SKM-1 treated with dmso at 0.1 percent for 144 hours (cell line): ENCODE measurements at regions not wholly inside any gene's neighbourhood (a gene's known extent, or its start where the extent isn't known, plus 50 kb on each side); places are given as distances from the start of the nearest gene placed in this dataset.

ENCODE experiments used
- DNase-seq: peaks from one replicate; lab custom pipeline; 2025; ENCODE audit not compliant: unreplicated experiment; lab: John Stamatoyannopoulos, UW

DNA sequence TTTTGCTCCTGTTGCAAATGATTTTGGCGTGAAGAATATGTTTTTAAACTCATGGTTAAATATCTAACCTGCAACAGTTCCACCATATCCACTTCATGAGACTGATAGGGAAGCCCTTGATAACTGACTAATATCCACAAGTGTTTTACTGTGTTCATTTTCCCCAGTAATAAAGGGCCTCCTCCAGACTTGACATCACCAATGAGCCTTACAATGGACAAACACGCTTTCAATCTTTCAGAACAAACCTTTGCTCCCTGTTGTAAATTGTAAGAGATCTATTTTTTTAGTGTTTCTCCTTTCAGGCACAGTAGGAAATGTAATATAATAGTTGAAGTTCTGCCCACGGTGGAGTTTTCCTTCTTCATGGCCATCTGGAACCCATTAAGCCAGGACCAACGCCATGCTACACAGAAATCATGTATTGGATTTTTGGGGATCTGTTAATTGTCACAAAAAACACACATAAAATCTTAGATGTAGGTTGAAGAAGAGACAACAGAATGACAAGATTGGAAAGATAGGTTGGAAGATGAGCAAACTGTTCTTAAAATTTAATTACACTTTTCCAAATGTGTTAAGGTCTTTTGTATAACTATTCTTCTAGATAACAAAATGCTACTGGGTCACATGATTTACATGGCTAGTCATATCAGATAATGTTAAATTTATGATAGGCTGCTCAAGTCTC lies 1030.1 kb downstream of the FSTL5 start:
- no peak for DNase-seq

DNA sequence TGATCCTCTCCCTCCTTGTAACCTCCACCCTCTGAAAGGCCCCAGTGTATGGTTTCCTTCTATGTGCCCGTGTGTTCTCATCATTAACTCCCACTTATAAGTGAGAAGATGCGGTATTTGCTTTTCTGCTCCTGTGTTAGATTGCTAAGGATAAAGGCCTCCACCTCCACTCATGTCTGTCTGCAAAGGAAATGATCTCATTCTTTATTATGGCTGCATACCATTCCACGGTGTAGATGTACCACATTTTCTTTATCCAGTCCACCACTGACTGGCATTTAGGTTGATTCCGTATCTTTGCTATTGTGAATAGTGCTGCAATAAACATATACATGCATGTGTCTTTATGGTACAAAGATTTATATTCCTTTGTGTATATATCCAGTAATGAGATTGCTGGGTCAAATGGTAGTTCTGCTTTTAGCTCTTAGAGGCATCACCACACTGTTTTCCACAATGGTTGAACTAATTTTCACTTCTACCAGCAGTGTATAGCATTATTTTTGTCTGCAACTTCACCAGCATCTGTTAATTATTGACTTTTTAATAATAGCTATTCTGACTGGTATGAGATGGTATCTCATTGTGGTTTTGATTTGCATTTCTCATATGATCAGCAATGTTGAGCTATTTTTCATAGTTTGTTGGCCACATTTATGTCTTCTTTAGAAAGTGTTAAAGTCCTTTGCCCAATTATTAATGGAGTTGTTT lies 1030.9 kb downstream of the FSTL5 start:
- DNase-seq = no peak

DNA sequence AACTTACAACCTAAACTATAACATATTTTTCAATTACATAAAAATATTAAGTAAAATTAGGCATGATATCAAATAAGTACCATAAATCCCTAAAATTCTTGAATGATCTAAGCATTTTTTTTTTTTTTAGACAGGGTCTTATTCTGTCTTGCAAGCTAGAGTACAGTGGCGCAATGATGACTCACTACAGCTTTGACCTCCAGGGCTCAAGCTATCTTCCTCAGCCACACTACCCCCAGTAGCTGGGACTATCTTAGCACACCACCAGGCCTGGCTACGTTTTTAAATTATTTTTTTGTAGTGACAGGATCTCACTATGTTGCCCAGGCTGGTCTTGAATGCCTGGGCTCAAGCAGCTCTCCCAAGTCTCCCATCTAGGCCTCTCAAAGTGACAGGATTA lies 1042.3 kb downstream of the FSTL5 start:
- DNase-seq = no peak

DNA sequence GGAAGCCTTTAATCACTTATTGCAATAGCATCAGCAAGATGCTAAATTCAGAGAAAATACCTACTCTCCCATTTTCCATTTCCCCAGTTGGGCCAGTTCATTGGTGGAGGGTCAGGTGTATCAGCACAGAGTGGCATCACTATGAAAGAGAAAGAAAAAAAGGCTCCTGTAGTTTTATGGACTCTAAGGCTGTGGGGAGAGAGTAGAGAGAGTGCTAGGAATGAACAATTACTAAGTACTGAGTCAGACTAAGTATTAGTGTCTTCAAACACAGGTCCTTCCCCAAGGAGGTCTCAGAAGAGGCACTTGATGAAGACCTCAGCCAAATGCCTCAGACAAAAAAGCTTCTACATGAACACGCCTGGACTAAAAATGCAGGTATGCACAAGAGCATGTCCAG lies 1061.9 kb downstream of the FSTL5 start:
- DNase-seq = no peak

DNA sequence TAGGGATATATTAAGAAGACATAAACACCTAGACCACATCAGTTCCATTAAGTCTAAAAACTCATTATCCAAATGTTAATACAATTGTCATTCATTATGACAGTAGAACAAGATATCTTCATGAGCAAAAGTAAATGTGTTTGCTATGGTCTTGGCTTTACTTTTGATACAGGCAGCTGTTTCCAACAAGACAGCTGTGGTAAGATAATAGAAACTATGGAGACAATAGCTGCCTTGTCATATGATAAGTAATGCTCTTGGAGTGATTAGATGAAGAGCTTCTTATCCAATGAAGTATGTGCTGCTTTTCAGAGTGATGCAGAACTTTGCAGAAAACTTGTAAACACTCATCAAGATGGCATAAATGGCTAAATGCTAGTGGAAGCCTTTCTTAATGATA lies 1066.0 kb downstream of the FSTL5 start:
- no peak for DNase-seq

DNA sequence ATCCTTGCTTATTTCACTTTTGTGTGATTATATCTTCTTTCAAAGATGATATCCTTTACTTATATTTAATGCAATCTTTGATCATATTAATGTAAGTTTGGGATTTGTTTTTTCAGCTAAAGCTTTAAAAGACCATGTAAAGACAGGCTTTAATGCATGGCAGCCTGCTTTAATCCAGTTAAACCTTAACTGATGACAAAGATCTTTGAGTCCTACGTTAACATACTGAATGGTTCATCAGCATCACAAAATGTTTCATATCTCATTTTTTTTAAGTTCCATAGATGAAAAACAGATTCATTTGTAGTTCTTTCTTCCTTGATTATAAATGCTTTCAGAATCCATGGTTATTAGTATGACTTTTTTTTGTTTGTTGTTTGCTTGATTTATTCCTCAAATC lies 1102.8 kb downstream of the FSTL5 start:
- no peak for DNase-seq
